Urothelium cell line (cell line): ENCODE measurements at regions not wholly inside any gene's neighbourhood (a gene's known extent, or its start where the extent isn't known, plus 50 kb on each side); places are given as distances from the start of the nearest gene placed in this dataset.
A peak's percentile ranks its signal among the peaks of the same experiment; 100 is the strongest.
"Not testable (repeated sequence)": the region's sequence is repeated elsewhere in the genome, so short reads cannot be mapped to it uniquely, and the experiment has no call there.

Source experiments
- DNase-seq: peaks from one replicate; pipeline ENCODE4 v3.0.0; 2011; ENCODE audit warnings: low spot score, mixed read lengths
- FAIRE-seq: peaks from 2 replicates; lab custom pipeline; 2011; peaks lifted over from hg19 to GRCh38; lab: Jason Lieb, UNC

DNA sequence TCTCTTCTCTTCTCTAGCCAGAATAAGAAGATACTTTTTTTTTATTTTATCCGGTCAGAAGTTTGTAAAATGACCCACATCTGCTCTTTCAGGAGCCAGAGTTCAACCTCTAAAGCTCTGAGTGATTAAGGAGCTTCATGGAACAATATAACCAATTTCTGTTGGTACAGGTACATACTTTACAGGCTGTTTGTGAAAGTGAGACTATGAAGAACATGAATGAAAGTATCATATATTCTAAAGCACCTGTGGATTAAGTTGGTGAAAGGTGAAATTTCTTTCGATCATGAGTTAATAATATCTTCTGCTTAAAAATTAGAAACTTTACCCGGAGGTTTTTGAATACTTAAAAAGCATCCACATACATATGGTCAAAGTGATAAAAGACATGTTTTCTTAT is 65.2 kb downstream of the DMRT2 start:
- DNase-seq (no peak), FAIRE-seq (no peak)

- FAIRE-seq (no peak), DNase-seq (no peak)
Measured at GRCh38 chr9:1117439-1117838, 67.3 kb downstream of the DMRT2 start.

- no peak for FAIRE-seq
- no peak for DNase-seq
Measured at GRCh38 chr9:1120500-1121165, 70.5 kb downstream of the DMRT2 start.

GRCh38 chr9:1125741-1126140 is 75.6 kb downstream of the DMRT2 start:
- FAIRE-seq (no peak), DNase-seq (peak; percentile 31)

GRCh38 chr9:1128046-1128445 is 77.9 kb downstream of the DMRT2 start:
- no peak for FAIRE-seq
- DNase-seq, result no peak

- FAIRE-seq (no peak), DNase-seq (no peak)
Measured at GRCh38 chr9:1129382-1129781, 79.2 kb downstream of the DMRT2 start.

- FAIRE-seq (no peak), DNase-seq (no peak)
Measured at GRCh38 chr9:1140057-1140456, 89.9 kb downstream of the DMRT2 start.

GRCh38 chr9:1151691-1152090 is 101.5 kb downstream of the DMRT2 start:
- FAIRE-seq (no peak), DNase-seq (no peak)

DNA sequence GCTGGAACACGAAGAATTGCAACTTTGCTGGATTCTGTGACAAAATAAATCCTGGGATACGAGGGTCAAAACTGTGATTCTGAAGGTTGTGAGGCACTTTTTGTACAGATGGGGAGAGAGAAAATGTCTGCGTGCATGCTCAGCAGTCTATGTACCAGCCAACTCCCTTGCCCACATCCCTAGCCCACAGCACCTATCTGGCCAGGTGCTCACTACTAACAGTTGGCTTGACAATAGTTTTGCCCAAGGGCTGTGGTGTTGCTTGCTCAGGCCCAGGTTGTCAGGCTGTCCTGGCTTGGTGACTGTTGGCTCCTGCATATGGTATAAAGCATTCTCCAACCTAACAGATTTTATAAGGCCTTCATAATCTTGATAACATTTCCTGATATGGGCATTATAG is 102.0 kb downstream of the DMRT2 start:
- DNase-seq (no peak), FAIRE-seq (no peak)

DNA sequence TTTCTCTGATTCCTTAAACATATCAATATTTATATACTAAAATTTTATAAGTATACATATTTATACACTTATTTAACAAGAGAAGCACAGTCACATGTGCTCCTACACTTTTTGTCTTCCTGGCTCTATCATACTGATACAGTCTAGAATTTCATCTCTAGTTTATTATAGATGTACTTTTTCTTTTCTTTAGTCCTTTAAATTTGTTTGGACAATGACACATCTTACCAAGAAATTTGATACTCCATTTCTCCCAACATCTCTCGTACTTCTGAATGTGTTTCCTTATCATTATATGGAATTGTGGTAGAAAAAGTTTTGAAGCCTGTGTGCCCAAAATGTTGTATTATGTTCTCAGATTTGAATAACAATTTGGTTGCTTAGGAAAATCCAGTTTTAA is 104.6 kb downstream of the DMRT2 start:
- DNase-seq (no peak), FAIRE-seq (no peak)

DNA sequence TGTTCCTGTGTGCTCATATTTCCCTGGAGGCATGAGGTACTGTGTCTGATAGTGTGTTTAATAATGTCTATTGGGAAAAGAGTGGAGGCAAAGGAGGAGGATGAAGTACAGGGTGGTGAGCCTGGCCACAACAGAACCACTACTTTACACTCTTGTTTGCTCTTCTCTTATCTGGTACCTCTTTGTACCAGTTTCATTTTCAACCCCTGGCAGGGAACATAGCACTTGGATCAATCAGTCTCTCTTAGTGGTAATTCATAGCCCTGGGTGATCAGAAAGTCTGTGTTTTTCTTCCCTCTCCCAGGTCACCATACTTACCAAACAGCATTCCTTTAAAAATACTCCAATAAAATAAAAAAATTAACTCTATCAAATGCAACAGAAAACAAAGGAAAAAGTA is 105.4 kb downstream of the DMRT2 start:
- DNase-seq (no peak), FAIRE-seq (no peak)

- DNase-seq (no peak), FAIRE-seq (no peak)
Measured at GRCh38 chr9:1156794-1157550, 106.8 kb downstream of the DMRT2 start.

DNA sequence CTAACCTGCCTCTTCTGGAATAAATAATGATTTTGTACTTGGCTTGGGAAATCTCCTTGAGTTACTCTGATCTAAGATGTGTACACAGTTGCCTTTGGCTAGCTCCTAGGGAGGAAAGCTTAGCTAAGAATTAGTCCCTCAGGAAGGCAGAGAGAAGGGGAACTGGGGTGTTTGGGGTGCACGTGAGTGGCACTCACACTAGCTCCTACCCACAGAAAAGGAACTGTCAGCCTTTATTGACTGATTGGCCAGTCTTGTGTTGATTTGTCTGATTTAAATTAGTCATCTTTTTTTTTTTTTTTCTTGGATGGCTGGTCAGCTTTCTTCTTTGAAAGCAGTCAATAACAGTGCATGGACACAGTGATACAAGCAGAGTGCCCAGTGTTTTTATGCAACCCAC is 107.7 kb downstream of the DMRT2 start:
- DNase-seq (no peak), FAIRE-seq (no peak)

GRCh38 chr9:1170918-1171317 is 120.8 kb downstream of the DMRT2 start:
- no peak for DNase-seq
- FAIRE-seq, result no peak

DNA sequence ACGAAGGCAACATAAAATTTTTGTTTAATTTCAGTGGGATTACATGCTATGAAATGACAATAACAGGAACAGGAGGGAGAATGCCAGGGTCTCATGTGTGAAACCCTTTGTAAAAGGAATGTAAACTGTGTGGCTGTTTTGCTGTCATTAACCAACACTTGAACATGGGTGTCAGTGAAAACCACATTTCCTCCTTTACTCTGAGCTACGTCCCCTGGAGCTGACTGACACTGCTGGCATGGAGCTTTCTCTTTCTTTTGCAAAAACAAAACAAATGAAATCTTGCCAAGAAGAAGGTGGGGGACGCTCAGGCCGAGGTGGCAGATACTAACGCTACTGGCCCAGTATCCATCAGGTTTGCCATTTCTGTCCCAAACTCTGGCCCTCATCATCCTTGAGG is 121.4 kb downstream of the DMRT2 start:
- DNase-seq (no peak), FAIRE-seq (no peak)

DNA sequence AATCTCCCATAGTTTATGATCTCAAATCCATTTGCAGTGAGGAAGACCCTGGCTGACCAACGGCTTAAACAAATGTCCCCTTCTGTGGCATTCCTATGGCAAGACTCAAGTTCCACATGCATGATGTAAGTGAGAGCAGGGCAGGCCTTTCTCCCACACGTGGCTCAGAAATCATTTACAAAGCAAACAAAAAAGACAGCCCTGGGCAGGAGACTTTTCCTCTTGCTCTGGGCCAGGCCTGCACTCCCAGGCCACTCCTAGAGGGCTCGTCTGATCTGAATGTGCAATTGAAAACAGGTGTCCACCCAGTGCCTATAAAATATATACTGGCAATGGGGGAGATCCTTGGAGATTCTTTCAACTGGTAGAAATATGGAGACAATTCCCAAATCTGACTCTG is 123.1 kb downstream of the DMRT2 start:
- no peak for FAIRE-seq
- peak; percentile 16 for DNase-seq

GRCh38 chr9:1173993-1174392 is 123.8 kb downstream of the DMRT2 start:
- FAIRE-seq (no peak), DNase-seq (no peak)

GRCh38 chr9:1179366-1179765 is 129.2 kb downstream of the DMRT2 start:
- no peak for DNase-seq
- no peak for FAIRE-seq

DNA sequence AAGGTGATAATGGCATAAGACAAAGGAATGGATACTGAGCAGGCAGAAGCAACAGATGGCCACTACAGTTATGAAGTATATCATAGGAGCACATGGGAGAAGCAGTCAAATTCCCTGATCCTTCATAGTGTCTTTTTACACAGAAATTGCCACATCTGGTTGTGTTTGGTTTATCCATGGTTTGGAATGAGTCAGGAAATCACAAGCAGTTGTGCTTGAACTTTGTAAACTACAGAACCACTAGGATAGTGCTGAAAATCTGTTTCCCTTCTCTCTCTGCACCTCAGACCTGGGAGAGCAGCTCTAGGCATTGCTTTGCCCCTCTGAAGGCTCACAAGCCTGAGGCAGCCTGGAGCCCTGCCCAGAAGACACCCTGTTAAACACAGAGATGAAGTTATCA is 134.0 kb downstream of the DMRT2 start:
- DNase-seq, result no peak
- FAIRE-seq, result no peak

DNA sequence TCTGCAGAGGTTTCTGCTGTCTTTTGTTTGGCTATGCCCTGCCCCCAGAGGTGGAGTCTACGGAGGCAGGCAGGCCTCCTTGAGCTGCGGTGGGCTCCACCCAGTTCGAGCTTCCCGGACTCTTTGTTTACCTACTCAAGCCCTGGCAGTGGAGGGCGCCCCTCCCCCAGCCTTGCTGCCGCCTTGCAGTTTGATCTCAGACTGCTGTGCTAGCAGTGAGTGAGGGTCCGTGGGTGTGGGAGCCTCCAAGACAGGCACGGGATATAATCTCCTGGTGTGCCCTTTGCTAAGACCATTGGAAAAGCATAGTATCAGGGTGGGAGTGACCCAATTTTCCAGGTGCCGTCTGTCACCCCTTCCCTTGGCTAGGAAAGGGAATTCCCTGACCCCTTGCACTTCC is 137.0 kb downstream of the DMRT2 start:
- DNase-seq, FAIRE-seq: not testable (repeated sequence)

DNA sequence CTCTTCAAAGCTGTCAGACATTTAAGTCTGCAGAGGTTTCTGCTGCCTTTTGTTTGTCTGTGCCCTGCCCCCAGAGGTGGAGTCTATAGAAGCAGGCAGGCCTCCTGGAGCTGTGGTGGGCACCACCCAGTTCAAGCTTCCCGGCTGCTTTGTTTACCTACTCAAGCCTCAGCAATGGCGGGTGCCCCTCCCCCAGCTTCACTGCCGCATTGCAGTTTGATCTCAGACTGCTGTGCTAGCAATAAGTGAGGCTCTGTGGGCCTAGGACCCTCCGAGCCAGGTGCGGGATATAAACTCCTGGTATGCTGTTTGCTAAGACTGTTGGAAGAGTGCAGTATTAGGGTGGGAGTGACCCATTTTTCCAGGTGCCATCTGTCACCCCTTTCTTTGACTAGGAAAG is 145.5 kb downstream of the DMRT2 start:
- not testable (repeated sequence) for DNase-seq, FAIRE-seq

- FAIRE-seq (no peak), DNase-seq (no peak)
Measured at GRCh38 chr9:1198085-1198484, 147.9 kb downstream of the DMRT2 start.

DNA sequence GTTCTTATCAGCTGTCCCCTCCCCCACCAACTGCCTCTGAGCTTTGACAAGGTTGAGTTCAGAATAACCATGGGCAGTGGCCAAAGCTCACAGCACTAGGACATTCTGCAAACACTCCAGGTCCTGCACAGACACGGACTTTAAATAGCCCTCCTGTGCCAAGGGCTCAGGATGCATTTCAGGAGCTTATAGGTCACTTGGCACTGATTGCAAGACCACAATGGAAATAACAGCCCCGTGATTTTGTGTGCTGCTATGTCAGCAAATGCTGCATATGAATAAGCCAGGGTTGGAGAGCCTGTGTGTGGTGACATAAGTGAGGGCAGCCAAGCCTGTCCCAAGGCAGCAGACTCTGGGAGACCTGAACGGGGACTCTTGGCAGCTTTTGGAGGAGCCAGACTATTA is 150.7 kb downstream of the DMRT2 start:
- FAIRE-seq (no peak), DNase-seq (no peak)
